ENCODE measurements at regions not wholly inside any gene's neighbourhood (a gene's known extent, or its start where the extent isn't known, plus 50 kb on each side); places are given as distances from the start of the nearest gene placed in this dataset.

DNA sequence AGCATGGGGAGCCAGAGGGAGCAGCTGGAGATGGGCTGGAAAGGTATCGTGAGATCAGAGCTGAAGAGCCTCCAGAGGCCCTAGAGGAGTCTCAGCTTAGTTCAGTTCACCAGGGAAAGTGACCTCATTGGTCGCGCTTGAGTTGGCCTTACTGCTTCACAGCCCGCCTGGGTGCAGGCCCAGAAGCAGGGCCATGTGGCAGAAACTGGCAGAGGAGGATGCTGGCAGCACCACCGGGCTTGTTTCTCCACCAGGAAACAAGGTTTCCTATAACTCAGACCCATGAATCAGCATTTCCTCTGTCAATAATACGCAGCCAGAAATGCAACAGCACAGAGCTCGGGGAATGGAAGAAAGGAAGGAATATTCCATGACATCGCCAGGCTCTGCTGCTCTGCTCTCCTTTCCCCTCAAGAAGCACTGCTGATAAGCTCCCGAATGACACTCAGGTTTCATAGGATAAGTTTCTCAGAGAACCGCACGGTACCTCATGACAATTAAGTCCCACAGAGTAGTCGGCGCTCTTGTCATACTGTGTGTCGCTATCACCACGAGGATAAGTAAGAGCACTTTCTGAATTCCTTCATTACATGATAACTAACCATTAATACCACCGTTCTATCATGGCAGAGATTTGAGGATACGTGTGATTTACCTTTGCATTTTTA lies 147.1 kb upstream of the LPP start:
- TF ChIP-seq, protein P1, sequence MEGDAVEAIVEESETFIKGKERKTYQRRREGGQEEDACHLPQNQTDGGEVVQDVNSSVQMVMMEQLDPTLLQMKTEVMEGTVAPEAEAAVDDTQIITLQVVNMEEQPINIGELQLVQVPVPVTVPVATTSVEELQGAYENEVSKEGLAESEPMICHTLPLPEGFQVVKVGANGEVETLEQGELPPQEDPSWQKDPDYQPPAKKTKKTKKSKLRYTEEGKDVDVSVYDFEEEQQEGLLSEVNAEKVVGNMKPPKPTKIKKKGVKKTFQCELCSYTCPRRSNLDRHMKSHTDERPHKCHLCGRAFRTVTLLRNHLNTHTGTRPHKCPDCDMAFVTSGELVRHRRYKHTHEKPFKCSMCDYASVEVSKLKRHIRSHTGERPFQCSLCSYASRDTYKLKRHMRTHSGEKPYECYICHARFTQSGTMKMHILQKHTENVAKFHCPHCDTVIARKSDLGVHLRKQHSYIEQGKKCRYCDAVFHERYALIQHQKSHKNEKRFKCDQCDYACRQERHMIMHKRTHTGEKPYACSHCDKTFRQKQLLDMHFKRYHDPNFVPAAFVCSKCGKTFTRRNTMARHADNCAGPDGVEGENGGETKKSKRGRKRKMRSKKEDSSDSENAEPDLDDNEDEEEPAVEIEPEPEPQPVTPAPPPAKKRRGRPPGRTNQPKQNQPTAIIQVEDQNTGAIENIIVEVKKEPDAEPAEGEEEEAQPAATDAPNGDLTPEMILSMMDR (conservative IDR thresholded peaks at IDR 0.05), result no peak
- Mint-ChIP-seq H3K36me3 (ENCODE audit: low read depth) (peaks cover 4% of the 10 kb centered on the region), H3K4me1 (no peaks in the 10 kb centered on the region), H3K27ac (ENCODE audit: unreplicated experiment) (no peak overlapping the region), H3K9me3 (peaks cover 4% of the 10 kb centered on the region), H3K27me3 (ENCODE audit: low read depth) (no peaks in the 10 kb centered on the region), H3K4me3 (no peak overlapping the region)
- DNase-seq (ENCODE audit: low read depth, low spot score), result no peak

- H3K4me3 Mint-ChIP-seq, result no peak overlapping the region
- H3K4me1 Mint-ChIP-seq, result no peaks in the 10 kb centered on the region
- no peak overlapping the region for H3K27ac Mint-ChIP-seq (ENCODE audit: unreplicated experiment)
- TF ChIP-seq, protein P1 (conservative IDR thresholded peaks at IDR 0.05), result no peak
- H3K36me3 Mint-ChIP-seq (ENCODE audit: low read depth), result peaks cover 4% of the 10 kb centered on the region
- H3K9me3 Mint-ChIP-seq, result peaks cover 4% of the 10 kb centered on the region
- H3K27me3 Mint-ChIP-seq (ENCODE audit: low read depth), result no peaks in the 10 kb centered on the region
- DNase-seq (ENCODE audit: low read depth, low spot score), result no peak
Measured at GRCh38 chr3:188007897-188008296, 146.1 kb upstream of the LPP start.

DNA sequence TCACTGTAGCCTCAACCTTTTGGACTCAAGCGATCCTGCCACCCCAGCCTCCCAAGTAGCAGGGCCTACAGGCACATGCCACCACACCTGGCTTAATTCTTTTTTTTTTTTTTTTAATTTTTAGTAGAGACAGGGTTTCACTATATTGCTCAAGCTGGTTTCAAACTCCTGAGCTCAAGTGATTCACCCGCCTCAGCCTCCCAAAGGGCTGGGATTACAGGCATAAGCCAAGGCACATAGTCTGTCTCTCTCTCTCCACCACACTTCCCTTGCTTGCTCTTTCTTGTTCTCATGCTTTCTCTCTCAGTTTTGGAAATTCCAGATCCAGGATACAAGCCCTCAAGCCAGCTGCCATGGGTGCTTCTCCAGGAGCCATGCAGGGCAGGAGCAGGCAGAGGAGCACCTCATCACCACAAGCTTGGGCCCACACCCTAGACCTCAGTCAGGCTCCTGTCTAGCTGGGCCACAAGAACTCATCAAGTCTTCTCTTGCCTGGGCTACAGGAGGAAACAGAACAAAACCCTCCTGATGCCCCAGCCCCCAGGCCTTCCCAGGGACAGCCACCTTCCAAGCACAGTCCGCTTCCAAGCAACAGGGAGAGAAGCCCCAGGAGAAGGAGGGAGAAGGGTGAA lies 145.3 kb upstream of the LPP start:
- TF ChIP-seq, protein P1 (conservative IDR thresholded peaks at IDR 0.05), result no peak
- DNase-seq (ENCODE audit: low read depth, low spot score), result no peak
- no peaks in the 10 kb centered on the region for H3K27me3 Mint-ChIP-seq (ENCODE audit: low read depth)
- no peak overlapping the region for H3K4me3 Mint-ChIP-seq
- peaks cover 4% of the 10 kb centered on the region for H3K9me3 Mint-ChIP-seq
- H3K27ac Mint-ChIP-seq (ENCODE audit: unreplicated experiment), result no peak overlapping the region
- H3K36me3 Mint-ChIP-seq (ENCODE audit: low read depth), result peaks cover 4% of the 10 kb centered on the region
- H3K4me1 Mint-ChIP-seq, result no peaks in the 10 kb centered on the region

GRCh38 chr3:188010478-188010877 lies 143.5 kb upstream of the LPP start:
- Mint-ChIP-seq H3K27ac (ENCODE audit: unreplicated experiment) (no peak overlapping the region), H3K4me3 (no peak overlapping the region), H3K36me3 (ENCODE audit: low read depth) (peaks cover 4% of the 10 kb centered on the region), H3K4me1 (no peaks in the 10 kb centered on the region), H3K9me3 (peaks cover 4% of the 10 kb centered on the region), H3K27me3 (ENCODE audit: low read depth) (no peaks in the 10 kb centered on the region)
- DNase-seq (ENCODE audit: low read depth, low spot score), result no peak
- TF ChIP-seq, protein P1 (conservative IDR thresholded peaks at IDR 0.05), result no peak

- H3K27ac Mint-ChIP-seq (ENCODE audit: unreplicated experiment), result no peak overlapping the region
- no peak for DNase-seq (ENCODE audit: low read depth, low spot score)
- H3K36me3 Mint-ChIP-seq (ENCODE audit: low read depth), result no peaks in the 10 kb centered on the region
- H3K4me1 Mint-ChIP-seq, result peaks cover 6% of the 10 kb centered on the region
- no peaks in the 10 kb centered on the region for H3K27me3 Mint-ChIP-seq (ENCODE audit: low read depth)
- peaks cover 4% of the 10 kb centered on the region for H3K9me3 Mint-ChIP-seq
- no peak overlapping the region for H3K4me3 Mint-ChIP-seq
- TF ChIP-seq, protein P1 (conservative IDR thresholded peaks at IDR 0.05), result no peak
Measured at GRCh38 chr3:188019727-188020126, 134.2 kb upstream of the LPP start.

All from neural crest cell (in vitro differentiated cells).